HFF-Myc (cell line): ENCODE measurements at regions not wholly inside any gene's neighbourhood (a gene's known extent, or its start where the extent isn't known, plus 50 kb on each side); places are given as distances from the start of the nearest gene placed in this dataset.

Experiments
- DNase-seq: peaks from one replicate; pipeline ENCODE4 v3.0.0-alpha.2; 2011; ENCODE audit warnings: low read depth; ENCODE audit errors: extremely low read depth
- H3K4me3 ChIP-seq: replicated peaks from 2 replicates; pipeline ENCODE4 v1.5.1; 2011; ENCODE audit warnings: low read depth, mild to moderate bottlenecking, control low read depth, low read length
- CTCF ChIP-seq: IDR thresholded peaks from 2 replicates; pipeline ENCODE4 v1.5.1; 2012; ENCODE audit warnings: mild to moderate bottlenecking, low read depth, low read length, control low read depth; ENCODE audit errors: missing control alignments

DNA sequence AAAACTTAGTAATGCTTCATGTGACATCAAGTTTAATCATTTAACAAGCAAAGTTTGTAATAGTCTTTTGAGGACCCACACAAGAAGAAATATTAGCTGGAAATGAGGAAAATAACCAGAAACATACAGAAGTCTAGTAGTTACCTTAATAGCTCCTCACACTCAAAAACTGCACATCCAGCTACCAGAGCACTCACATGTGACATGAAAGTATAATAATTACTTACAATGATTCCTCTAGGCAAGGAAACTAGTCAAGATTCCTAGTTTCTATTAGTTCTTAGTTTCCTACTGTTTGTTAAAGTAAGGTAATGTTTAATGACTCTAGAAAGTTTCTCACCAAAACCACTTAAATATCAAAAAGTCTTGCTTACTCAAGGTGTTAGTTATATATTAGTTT lies 335.8 kb downstream of the RAD51AP2 start:
- no peak for TF ChIP-seq CTCF
- no peak overlapping the region for H3K4me3 ChIP-seq
- no peak for DNase-seq

DNA sequence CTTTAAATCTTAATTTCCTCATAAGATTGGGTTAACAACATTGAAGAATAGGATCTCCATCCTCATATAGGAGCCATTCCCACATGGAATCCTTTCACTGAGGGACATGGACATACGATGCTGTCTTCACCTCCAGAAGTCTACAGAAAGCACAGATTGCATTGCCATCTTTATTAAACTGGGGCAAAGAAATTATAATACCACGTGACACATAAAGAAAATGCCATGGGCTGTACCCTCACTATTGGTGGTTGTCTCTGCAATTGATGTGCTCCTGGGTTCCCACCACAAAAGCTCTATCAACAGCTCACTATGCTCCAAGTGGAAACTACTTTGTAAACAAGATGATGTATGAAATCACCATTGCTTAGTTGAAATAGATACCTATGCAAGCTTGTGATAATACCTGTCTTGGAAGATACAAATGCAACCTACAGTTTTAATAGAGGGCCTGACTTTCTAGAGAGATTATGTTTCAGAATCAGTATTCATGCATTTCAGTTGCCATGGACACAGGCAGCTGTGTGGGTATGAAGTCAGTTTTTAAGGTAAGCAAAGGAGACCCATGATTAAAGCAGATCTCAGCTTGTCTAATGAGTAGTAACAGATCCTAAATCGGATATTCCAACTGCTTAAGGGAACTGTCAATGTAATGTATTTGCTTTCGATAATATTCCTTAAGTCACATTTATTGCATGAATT lies 337.0 kb downstream of the RAD51AP2 start:
- no peak for TF ChIP-seq CTCF
- no peak overlapping the region for H3K4me3 ChIP-seq
- DNase-seq = no peak

GRCh38 chr2:17179145-17179808 lies 339.0 kb downstream of the RAD51AP2 start:
- no peak overlapping the region for H3K4me3 ChIP-seq
- DNase-seq = no peak
- TF ChIP-seq CTCF = no peak

GRCh38 chr2:17177088-17177487 lies 341.2 kb downstream of the RAD51AP2 start:
- no peak overlapping the region for H3K4me3 ChIP-seq
- TF ChIP-seq CTCF = no peak
- no peak for DNase-seq

DNA sequence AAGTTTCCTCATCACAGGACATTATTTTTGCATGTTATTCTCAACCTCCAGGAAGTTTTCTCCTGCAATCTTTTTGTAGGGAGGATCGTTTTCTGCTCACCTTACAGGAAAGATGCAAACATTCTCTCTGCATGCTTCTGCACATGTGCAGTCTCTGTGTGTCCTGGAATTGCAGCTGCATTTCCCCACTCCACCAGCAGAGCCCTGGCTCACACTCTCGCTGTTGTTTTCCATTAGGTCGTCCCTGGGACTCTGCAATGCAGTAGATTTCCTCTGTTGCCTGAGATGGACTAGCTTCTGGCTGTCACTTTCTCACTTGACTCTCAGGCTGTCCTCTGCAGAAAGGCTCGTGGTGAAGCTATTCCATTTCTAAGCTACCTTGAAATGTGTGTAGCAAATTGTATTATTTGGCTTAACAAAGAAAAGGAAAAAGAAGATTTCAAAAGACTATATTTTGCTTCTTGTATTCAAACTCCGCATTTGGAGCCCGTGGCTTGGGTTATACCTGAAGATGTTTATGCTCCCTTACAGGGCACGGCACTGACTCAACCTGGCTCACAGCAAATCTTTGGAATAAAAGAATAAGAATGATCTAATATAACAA lies 346.7 kb downstream of the RAD51AP2 start:
- peak; percentile 22 for TF ChIP-seq CTCF
- no peak for DNase-seq
- no peak overlapping the region for H3K4me3 ChIP-seq

GRCh38 chr2:17166506-17166905 lies 351.7 kb downstream of the RAD51AP2 start:
- TF ChIP-seq CTCF = no peak
- DNase-seq = no peak
- H3K4me3 ChIP-seq = no peak overlapping the region
